Caki2 (cell line): ENCODE measurements at regions not wholly inside any gene's neighbourhood (a gene's known extent, or its start where the extent isn't known, plus 50 kb on each side); places are given as distances from the start of the nearest gene placed in this dataset.

ENCODE experiments used
- DNase-seq: peaks from one replicate; pipeline ENCODE4 v3.0.0-alpha.2; 2015; ENCODE audit warnings: low read depth
- in situ Hi-C: cut with HindIII; loops from 2 replicates; pipeline ENCODE4 v1.10.0; 2016; ENCODE audit warnings: low sequenced_read_pairs, low pct_unique_long_range_greater_than_20kb, mixed read lengths

DNA sequence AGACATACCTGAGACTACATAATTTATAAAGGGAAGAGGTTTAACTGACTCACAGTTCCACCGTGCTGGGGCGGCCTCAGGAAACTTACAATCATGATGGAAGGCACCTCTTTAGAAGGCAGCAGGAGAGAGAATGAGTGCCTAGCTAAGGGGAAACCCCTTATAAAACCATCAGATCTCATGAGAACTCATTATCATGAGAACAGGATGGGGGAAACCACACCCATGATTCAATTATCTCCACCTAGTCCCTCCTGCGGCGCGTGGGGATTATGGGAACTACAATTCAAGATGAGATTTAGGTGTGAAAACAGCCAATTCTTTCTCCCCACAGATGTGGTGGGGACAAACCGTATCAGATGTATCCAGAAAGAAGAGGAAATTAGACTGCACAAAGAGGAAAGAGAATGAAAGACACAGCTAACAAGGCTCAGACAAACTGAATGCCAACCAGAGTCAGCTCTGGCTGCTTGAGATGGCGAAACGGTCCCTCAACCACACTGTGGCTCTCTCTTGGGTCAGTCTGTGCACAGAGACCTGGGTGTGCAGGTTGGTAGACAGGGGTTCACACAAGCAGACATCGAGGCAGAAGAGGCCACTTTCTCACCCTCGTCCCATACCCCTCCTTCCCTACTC, 375.6 kb downstream of the SFMBT2 start:
- in situ Hi-C loops: no loop called here

GRCh38 chr10:7033031-7033430, 377.8 kb downstream of the SFMBT2 start:
- no peak for DNase-seq
- in situ Hi-C loops: no loop called here

More for the DNA sequence above, 375.6 kb downstream of the SFMBT2 start:
- DNase-seq: no peak

DNA sequence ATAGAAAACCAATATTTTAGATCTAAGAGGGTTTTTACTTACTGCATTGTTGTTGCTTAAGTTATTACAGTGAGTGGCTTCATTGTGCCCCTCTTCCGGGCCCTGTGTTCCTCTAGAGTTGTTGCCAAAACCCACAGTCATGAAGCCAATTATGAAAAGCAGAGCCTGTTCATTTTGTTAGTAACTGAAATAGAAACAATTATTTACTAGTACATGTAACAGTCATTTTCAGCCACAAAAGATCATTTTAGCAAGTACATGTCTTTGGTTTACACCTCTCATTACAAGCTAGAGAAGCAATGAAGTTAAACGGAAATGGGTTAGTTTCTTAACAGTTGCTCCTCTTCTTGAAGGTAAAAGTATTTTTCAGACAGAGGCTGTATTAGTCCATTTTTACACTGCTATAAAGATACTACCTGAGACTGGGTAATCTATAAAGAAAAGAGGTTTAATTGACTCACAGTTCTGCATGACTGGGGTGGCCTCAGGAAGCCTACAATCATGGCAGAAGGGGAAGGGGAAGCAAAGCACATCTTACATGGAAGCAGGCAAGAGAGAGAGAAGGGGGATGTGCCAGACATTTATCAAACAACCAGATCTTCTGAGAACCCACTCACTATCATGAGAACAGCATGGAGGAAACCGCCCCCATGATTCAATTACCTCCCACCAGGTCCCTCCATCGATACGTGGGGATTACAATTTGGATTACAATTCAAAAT, 380.5 kb downstream of the SFMBT2 start:
- in situ Hi-C loops: no loop called here
- no peak for DNase-seq

- DNase-seq: no peak
- in situ Hi-C loops: no loop called here
Observed at GRCh38 chr10:7029672-7030071, 381.2 kb downstream of the SFMBT2 start.

GRCh38 chr10:7028809-7029166, 382.0 kb downstream of the SFMBT2 start:
- no peak for DNase-seq
- in situ Hi-C loops: no loop called here

GRCh38 chr10:7027913-7028808, 382.7 kb downstream of the SFMBT2 start:
- in situ Hi-C loops: no loop called here
- no peak for DNase-seq

- in situ Hi-C loops: no loop called here
- no peak for DNase-seq
Observed at GRCh38 chr10:7027237-7027912, 383.5 kb downstream of the SFMBT2 start.

- no peak for DNase-seq
- in situ Hi-C loops: no loop called here
Observed at GRCh38 chr10:7026818-7027217, 384.0 kb downstream of the SFMBT2 start.

DNA sequence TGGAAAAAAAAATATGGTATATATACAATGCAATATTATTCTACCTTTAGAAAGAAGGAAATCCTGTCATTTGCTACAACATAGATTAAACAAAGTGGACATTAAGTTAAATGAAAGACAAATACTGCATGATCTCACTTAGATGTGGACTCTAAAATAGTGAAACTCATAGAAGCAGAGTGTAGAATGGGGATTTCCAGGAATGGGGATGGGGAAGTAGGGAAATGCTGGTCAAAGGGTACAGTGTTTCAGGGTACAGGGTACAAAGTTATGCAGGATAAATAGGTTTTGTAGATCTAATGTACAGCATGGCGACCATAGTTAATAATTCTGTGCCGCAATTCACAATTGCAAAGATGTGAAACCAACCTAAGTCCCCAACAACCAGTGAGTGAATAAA, 385.5 kb downstream of the SFMBT2 start:
- in situ Hi-C loops: no loop called here
- no peak for DNase-seq

DNA sequence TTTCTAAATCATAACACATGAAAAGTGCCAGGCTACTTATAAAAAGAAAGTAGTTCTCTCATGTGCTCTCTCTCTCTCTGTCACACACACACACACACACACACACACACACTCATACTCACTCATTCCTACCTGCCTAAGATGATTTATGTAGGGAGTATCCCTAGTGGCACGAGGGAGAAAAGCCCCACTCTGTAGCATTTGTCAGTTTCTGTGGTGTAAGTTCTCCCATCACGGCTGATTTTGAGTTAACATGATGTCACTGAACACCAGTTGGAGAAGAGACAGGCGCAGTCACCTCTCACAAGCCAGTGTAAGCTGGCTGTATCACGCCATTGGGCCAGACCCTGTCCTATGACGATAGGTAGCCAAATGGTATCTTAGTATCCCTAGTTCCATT, 395.4 kb downstream of the SFMBT2 start:
- DNase-seq: no peak
- in situ Hi-C loops: no loop called here

DNA sequence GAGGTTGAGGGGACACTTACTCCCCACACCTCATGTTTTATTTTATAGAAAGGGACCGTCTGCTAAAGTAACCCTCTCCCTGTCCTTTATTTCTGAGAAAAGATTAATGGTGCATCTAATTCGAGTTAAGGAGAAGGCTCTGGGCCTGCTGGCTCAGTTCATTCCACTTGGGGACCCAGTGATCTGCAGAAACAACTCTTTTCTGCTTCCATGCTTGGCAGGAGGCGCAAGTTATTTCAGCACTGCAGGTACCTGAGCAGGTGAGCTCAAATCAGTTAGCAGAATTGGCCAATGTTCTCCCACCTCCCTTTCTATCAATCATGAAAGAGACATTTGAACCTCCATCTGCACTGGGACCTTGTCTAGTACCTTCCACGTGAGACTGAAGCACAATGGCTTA, 396.1 kb downstream of the SFMBT2 start:
- in situ Hi-C loops: no loop called here
- DNase-seq: no peak

- in situ Hi-C loops: no loop called here
- DNase-seq: no peak
Observed at GRCh38 chr10:7011994-7012393, 398.8 kb downstream of the SFMBT2 start.

- in situ Hi-C loops: no loop called here
- DNase-seq: no peak
Observed at GRCh38 chr10:7008645-7009044, 402.2 kb downstream of the SFMBT2 start.

GRCh38 chr10:7007600-7008190, 403.1 kb downstream of the SFMBT2 start:
- no peak for DNase-seq
- in situ Hi-C loops: no loop called here

DNA sequence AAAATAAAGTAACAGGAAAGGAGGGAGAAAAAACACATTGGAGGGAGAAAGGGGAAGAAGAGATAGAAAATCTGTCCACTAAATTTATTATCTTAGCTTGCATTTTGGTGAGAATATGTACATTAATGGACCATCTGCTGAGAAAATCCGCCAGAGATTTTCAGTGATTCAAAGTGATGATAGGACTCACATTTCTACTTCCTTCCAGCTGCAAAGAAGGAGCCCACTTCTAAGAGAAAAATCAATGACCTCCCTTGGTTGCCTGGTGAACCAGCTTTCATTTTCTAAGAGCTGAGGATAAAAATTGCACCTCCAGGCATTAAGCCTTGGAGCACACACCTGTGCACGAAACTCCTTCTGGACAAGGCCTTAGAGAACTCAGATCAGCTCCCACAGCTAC, 404.3 kb downstream of the SFMBT2 start:
- in situ Hi-C loops: no loop called here
- no peak for DNase-seq

GRCh38 chr10:7003831-7004395, 406.9 kb downstream of the SFMBT2 start:
- in situ Hi-C loops: no loop called here
- DNase-seq: no peak

- DNase-seq: no peak
- in situ Hi-C loops: no loop called here
Observed at GRCh38 chr10:7000061-7000460, 410.8 kb downstream of the SFMBT2 start.
